ENCODE measurements at regions not wholly inside any gene's neighbourhood (a gene's known extent, or its start where the extent isn't known, plus 50 kb on each side); places are given as distances from the start of the nearest gene placed in this dataset.
A peak's percentile ranks its signal among the peaks of the same experiment; 100 is the strongest.
"Not testable (repeated sequence)": the region's sequence is repeated elsewhere in the genome, so short reads cannot be mapped to it uniquely, and the experiment has no call there.

DNA sequence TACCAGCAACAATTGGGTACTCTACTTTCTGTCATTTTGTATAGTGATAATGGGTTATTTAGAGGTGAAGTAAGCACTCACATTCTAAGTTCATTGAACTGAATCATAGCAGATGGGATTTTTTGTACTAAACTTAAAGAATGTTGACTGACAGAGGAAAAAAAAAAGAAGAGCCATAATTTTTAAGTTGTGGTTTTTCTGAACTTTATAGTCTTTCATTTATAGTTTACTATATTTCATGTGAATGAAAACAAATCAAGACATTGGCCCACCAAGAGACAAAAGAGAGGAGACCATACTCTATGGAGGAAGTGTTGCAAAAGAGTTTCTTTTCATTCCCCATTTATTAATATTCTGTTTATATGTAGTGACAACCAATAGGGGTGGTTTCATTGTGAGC is 685.7 kb downstream of the BCKDHB start:
- no peak for DNase-seq (ENCODE audit: low read depth)
- no peak for FAIRE-seq

DNA sequence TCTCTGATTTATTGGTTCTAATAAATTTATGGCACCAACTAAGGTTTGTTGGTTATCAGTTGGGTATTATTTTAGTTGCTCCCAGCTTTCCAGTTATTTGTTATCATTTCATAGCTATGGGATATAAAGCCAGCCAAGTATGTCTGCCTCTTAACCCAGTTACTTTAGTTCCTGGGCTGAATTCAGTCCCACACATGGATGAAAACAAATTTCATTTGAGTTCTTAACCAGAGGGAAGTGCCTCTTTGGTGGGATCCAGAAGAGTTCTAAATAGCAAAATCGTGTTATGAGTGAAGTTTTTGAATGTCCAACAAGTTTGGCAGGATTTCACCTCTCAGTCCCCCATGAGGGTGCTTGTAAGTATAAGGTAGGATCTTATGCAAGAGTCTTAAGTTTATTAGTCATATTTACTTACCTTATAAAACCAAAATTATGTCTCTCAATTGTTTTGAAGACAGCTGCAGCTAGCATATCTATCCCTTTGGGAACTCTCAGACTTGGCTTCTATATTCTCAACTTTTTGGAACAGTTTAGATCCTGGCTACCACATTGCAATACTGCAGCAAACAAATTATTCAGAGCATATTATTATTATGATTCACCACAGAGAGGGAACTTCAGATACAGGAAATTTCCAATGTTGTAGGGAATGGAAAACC is 683.6 kb downstream of the BCKDHB start:
- DNase-seq (ENCODE audit: low read depth), result peak; percentile 3
- Histone ChIP-seq H3K4me3 (ENCODE audit: low read depth, low read length) (no peak overlapping the region), H3K27me3 (ENCODE audit: control insufficient read depth, insufficient read depth, low read length) (no peaks in the 10 kb centered on the region), H3K36me3 (ENCODE audit: control insufficient read depth, insufficient read depth, low read length) (no peaks in the 10 kb centered on the region)
- no peak for FAIRE-seq
- TF ChIP-seq, protein P1, sequence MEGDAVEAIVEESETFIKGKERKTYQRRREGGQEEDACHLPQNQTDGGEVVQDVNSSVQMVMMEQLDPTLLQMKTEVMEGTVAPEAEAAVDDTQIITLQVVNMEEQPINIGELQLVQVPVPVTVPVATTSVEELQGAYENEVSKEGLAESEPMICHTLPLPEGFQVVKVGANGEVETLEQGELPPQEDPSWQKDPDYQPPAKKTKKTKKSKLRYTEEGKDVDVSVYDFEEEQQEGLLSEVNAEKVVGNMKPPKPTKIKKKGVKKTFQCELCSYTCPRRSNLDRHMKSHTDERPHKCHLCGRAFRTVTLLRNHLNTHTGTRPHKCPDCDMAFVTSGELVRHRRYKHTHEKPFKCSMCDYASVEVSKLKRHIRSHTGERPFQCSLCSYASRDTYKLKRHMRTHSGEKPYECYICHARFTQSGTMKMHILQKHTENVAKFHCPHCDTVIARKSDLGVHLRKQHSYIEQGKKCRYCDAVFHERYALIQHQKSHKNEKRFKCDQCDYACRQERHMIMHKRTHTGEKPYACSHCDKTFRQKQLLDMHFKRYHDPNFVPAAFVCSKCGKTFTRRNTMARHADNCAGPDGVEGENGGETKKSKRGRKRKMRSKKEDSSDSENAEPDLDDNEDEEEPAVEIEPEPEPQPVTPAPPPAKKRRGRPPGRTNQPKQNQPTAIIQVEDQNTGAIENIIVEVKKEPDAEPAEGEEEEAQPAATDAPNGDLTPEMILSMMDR (IDR thresholded peaks at IDR 0.05; ENCODE audit: insufficient read depth, low read length, severe bottlenecking), result no peak

More for the DNA sequence above, 685.7 kb downstream of the BCKDHB start:
- Histone ChIP-seq H3K4me3 (ENCODE audit: low read depth, low read length) (no peak overlapping the region), H3K36me3 (ENCODE audit: control insufficient read depth, insufficient read depth, low read length) (no peaks in the 10 kb centered on the region), H3K27me3 (ENCODE audit: control insufficient read depth, insufficient read depth, low read length) (no peaks in the 10 kb centered on the region)
- TF ChIP-seq, protein P1 (IDR thresholded peaks at IDR 0.05; ENCODE audit: insufficient read depth, low read length, severe bottlenecking), result no peak

DNA sequence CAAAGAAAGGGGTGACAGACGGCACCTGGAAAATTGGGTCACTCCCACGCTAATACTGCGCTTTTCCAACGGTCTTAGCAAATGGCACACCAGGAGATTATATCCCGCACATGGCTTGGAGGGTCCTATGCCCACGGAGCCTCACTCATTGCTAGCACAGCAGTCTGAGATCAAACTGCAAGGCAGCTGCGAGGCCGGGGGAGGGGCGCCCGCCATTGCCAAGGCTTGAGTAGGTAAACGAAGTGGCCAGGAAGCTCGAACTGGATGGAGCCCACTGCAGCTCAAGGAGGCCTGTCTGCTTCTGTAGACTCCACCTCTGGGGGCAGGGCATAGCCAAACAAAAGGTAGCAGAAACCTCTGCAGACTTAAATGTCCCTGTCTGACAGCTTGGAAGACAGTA is 676.8 kb downstream of the BCKDHB start:
- not testable (repeated sequence) for H3K4me3 ChIP-seq (ENCODE audit: low read depth, low read length); DNase-seq (ENCODE audit: low read depth); FAIRE-seq; H3K27me3 ChIP-seq (ENCODE audit: control insufficient read depth, insufficient read depth, low read length); H3K36me3 ChIP-seq (ENCODE audit: control insufficient read depth, insufficient read depth, low read length)

DNA sequence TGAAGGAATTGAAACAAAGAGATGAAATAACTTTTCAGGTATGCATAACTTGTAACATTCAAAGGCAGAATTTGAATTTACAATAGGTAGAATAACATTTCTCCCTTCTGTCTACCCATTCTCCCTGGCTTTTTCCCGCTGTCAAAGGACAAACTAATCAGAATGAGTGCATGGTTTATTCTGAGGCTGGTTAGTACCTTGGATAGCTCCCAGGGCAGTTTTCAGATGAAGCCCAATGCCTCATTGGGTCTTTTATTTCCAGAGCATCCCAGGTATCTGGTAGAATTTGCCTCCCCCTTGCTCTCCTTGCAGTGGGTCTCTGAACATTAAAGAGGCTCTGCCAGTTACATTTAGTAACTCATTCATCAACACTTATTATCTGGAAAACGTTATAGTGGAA is 665.5 kb downstream of the BCKDHB start:
- no peaks in the 10 kb centered on the region for H3K27me3 ChIP-seq (ENCODE audit: control insufficient read depth, insufficient read depth, low read length)
- TF ChIP-seq, protein P1 (IDR thresholded peaks at IDR 0.05; ENCODE audit: insufficient read depth, low read length, severe bottlenecking), result no peak
- peak; percentile 20 for DNase-seq (ENCODE audit: low read depth)
- no peak overlapping the region for H3K4me3 ChIP-seq (ENCODE audit: low read depth, low read length)
- no peak for FAIRE-seq
- H3K36me3 ChIP-seq (ENCODE audit: control insufficient read depth, insufficient read depth, low read length), result no peaks in the 10 kb centered on the region

DNA sequence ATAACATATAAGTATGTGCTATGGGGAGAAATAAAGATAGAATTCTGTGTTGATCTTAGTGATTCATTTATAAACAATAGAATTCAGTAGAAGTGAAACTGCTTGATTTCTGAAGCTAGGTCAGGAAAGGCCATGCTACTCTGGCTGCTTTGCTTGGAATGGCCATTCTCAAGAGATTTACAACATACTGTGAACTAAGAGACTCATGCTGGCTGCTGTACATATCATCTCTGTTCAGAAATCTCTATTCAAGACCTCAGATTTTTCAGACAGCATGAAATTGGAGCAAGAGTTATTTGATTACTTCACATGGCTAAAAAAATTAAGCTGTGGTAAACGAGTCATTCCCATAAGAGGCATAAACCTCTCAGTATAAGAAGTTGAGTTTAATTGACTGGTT is 662.6 kb downstream of the BCKDHB start:
- TF ChIP-seq, protein P1 (IDR thresholded peaks at IDR 0.05; ENCODE audit: insufficient read depth, low read length, severe bottlenecking), result no peak
- H3K27me3 ChIP-seq (ENCODE audit: control insufficient read depth, insufficient read depth, low read length), result no peaks in the 10 kb centered on the region
- H3K4me3 ChIP-seq (ENCODE audit: low read depth, low read length), result no peak overlapping the region
- no peaks in the 10 kb centered on the region for H3K36me3 ChIP-seq (ENCODE audit: control insufficient read depth, insufficient read depth, low read length)
- DNase-seq (ENCODE audit: low read depth) (no peak), FAIRE-seq (no peak)

DNA sequence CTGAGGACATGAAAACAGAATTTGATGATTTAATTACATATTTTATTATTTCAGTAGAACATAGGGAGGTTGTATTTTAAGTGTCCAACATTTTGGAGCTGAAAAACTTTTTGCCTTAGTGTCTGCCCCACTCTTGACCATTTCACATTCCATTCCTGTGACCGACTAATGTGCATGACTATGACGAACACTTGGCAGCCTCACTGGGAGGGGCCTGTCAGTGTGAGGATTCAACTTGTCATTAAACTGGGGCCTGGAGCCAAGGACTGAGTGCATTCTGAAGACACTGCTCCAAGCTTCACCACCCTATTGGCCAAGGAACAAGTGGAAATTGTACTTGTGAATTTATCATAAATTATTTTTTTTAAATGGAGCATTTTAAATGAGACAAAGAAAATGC is 661.3 kb downstream of the BCKDHB start:
- no peaks in the 10 kb centered on the region for H3K36me3 ChIP-seq (ENCODE audit: control insufficient read depth, insufficient read depth, low read length)
- no peaks in the 10 kb centered on the region for H3K27me3 ChIP-seq (ENCODE audit: control insufficient read depth, insufficient read depth, low read length)
- DNase-seq (ENCODE audit: low read depth) (peak; percentile 65), FAIRE-seq (no peak)
- H3K4me3 ChIP-seq (ENCODE audit: low read depth, low read length), result no peak overlapping the region
- TF ChIP-seq, protein P1 (IDR thresholded peaks at IDR 0.05; ENCODE audit: insufficient read depth, low read length, severe bottlenecking), result no peak
